Stomach (tissue), 4 donors: ENCODE measurements at regions not wholly inside any gene's neighbourhood (a gene's known extent, or its start where the extent isn't known, plus 50 kb on each side); places are given as distances from the start of the nearest gene placed in this dataset.

Experiments
- CTCF ChIP-seq, 7 experiments: fragments of 450-650 bp in 4 of 7; fragments of 200-600 bp in 3 of 7; sonication (generic) in 3 of 7; IDR thresholded peaks; one replicate each; pipeline ENCODE4 v1.5.1; 2016 to 2019; ENCODE audit warnings: antibody characterized with exemption in 7 of 7, control low read depth in 2 of 7, mild to moderate bottlenecking in 1 of 7
- POLR2A ChIP-seq, 4 donors: fragments of 450-650 bp; IDR thresholded peaks; one replicate each; pipeline ENCODE4 v1.6.1; 2016; ENCODE audit warnings: antibody characterized with exemption in 4 of 4, control low read depth in 2 of 4, mild to moderate bottlenecking in 1 of 4, moderate library complexity in 1 of 4

DNA sequence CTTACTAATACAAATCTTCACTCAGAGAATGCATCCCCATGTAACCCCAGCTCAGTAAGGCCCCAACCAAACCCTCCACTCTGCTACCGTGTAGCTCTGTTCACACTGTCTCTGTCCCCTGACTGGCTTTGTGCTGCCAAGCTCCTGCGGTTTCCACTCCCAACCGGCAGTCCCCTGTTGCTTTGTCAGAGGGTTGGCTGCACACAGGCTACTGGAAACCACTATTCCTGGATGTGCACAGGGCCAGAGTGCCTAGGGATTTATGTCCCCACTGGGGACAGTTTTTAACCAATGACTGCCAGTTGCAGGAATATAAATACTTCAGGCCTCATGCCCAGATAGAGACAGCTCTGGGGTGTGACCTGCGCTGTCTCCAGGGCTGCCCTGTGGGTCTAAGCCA is 157.1 kb upstream of the C16orf82 start:
- no peak for TF ChIP-seq POLR2A (IDR thresholded peaks at IDR 0.05)
- no peak for TF ChIP-seq CTCF (IDR thresholded peaks at IDR 0.05)
